ENCODE measurements at regions not wholly inside any gene's neighbourhood (a gene's known extent, or its start where the extent isn't known, plus 50 kb on each side); places are given as distances from the start of the nearest gene placed in this dataset.
"Not testable (repeated sequence)": the region's sequence is repeated elsewhere in the genome, so short reads cannot be mapped to it uniquely, and the experiment has no call there.

GRCh38 chr12:74166096-74166495 lies 371.5 kb upstream of the ATXN7L3B start:
- Histone ChIP-seq H3K36me3 (no peaks in the 10 kb centered on the region), H3K4me3 (no peak overlapping the region), H3K27me3 (no peaks in the 10 kb centered on the region), H3K4me1 (no peaks in the 10 kb centered on the region), H3K27ac (no peak overlapping the region), H3K9me3 (peaks cover 0 to 1% (median 0%) of the 10 kb centered on the region in 4 donors)
- TF ChIP-seq CTCF (IDR thresholded peaks at IDR 0.05) (no peak), POLR2A (IDR thresholded peaks at IDR 0.05) (no peak)
- no peak for DNase-seq (ENCODE audit: low spot score in 2 of 2)
- 93 to 94% methylated on average over 2 of the region's 2 CpGs for WGBS, 2 donors

- Histone ChIP-seq H3K9me3 (peaks cover 0 to 6% (median 0%) of the 10 kb centered on the region in 4 donors), H3K4me3 (no peak overlapping the region), H3K36me3 (no peaks in the 10 kb centered on the region), H3K4me1 (no peaks in the 10 kb centered on the region), H3K27me3 (no peaks in the 10 kb centered on the region), H3K27ac (no peak overlapping the region)
- no peak for TF ChIP-seq EP300 (IDR thresholded peaks at IDR 0.05)
- TF ChIP-seq POLR2A (IDR thresholded peaks at IDR 0.05), result no peak
- TF ChIP-seq CTCF (IDR thresholded peaks at IDR 0.05), result no peak
- DNase-seq (ENCODE audit: low spot score in 2 of 2), result no peak
- WGBS, 2 donors, result 56 to 61% methylated on average over 2 of the region's 2 CpGs
Measured at GRCh38 chr12:74169607-74170006, 368.0 kb upstream of the ATXN7L3B start.

- no peaks in the 10 kb centered on the region for H3K4me1 ChIP-seq
- H3K9me3 ChIP-seq, result peaks cover 0 to 17% (median 0%) of the 10 kb centered on the region in 4 donors
- no peak overlapping the region for H3K4me3 ChIP-seq
- H3K36me3 ChIP-seq, result no peaks in the 10 kb centered on the region
- no peak for DNase-seq (ENCODE audit: low spot score in 2 of 2)
- no peak for TF ChIP-seq CTCF (IDR thresholded peaks at IDR 0.05)
- 92 to 95% methylated on average over 42 of the region's 42 CpGs for WGBS, 2 donors
- no peaks in the 10 kb centered on the region for H3K27me3 ChIP-seq
- H3K27ac ChIP-seq, result no peak overlapping the region
Measured at GRCh38 chr12:74170645-74171477, 366.8 kb upstream of the ATXN7L3B start.

GRCh38 chr12:74171478-74171909 lies 366.1 kb upstream of the ATXN7L3B start:
- no peak overlapping the region for H3K27ac ChIP-seq
- H3K4me1 ChIP-seq, result no peaks in the 10 kb centered on the region
- WGBS, 2 donors, result 92 to 94% methylated on average over 19 of the region's 19 CpGs
- DNase-seq (ENCODE audit: low spot score in 2 of 2), result no peak
- H3K36me3 ChIP-seq, result no peaks in the 10 kb centered on the region
- peaks cover 0 to 17% (median 0%) of the 10 kb centered on the region in 4 donors for H3K9me3 ChIP-seq
- no peak for TF ChIP-seq CTCF (IDR thresholded peaks at IDR 0.05)
- TF ChIP-seq POLR2A (IDR thresholded peaks at IDR 0.05), result no peak
- no peak for TF ChIP-seq EP300 (IDR thresholded peaks at IDR 0.05)
- no peaks in the 10 kb centered on the region for H3K27me3 ChIP-seq
- H3K4me3 ChIP-seq, result no peak overlapping the region

- not testable (repeated sequence) for H3K36me3 ChIP-seq; DNase-seq (ENCODE audit: low spot score in 2 of 2); H3K27me3 ChIP-seq; H3K4me1 ChIP-seq; H3K4me3 ChIP-seq; H3K27ac ChIP-seq
- WGBS, 2 donors, result 87 to 90% methylated on average over 4 of the region's 4 CpGs
- peaks cover 0 to 17% (median 0%) of the 10 kb centered on the region in 4 donors for H3K9me3 ChIP-seq
Measured at GRCh38 chr12:74174961-74175360, 362.7 kb upstream of the ATXN7L3B start.

Data from tibial nerve (tissue), 4 donors.